Endothelial cell (in vitro differentiated cells): ENCODE measurements at regions not wholly inside any gene's neighbourhood (a gene's known extent, or its start where the extent isn't known, plus 50 kb on each side); places are given as distances from the start of the nearest gene placed in this dataset.

Experiments used
- DNase-seq: peaks from one replicate; pipeline ENCODE4 v3.0.0; 2021; ENCODE audit warnings: low spot score
- H3K27ac Mint-ChIP-seq: one replicate; pipeline ENCODE4 v1.8.0; 2021; ENCODE audit warnings: mixed read lengths, inconsistent platforms; ENCODE audit not compliant: unreplicated experiment
- H3K27me3 Mint-ChIP-seq: one replicate; pipeline ENCODE4 v1.8.0; 2021; ENCODE audit warnings: mild to moderate bottlenecking, moderate library complexity, mixed read lengths, inconsistent platforms; ENCODE audit not compliant: unreplicated experiment
- H3K36me3 Mint-ChIP-seq: one replicate; pipeline ENCODE4 v1.8.0; 2021; ENCODE audit warnings: mild to moderate bottlenecking, low read depth, mixed read lengths, inconsistent platforms; ENCODE audit not compliant: unreplicated experiment
- H3K4me1 Mint-ChIP-seq: one replicate; pipeline ENCODE4 v1.8.0; 2021; ENCODE audit warnings: mild to moderate bottlenecking, mixed read lengths, inconsistent platforms; ENCODE audit not compliant: unreplicated experiment
- H3K4me3 Mint-ChIP-seq: one replicate; pipeline ENCODE4 v1.8.0; 2021; ENCODE audit warnings: mild to moderate bottlenecking, mixed read lengths, inconsistent platforms; ENCODE audit not compliant: unreplicated experiment
- H3K9me3 Mint-ChIP-seq: one replicate; pipeline ENCODE4 v1.8.0; 2021; ENCODE audit warnings: mixed read lengths, inconsistent platforms; ENCODE audit not compliant: unreplicated experiment
- CTCF ChIP-seq: fragments of 200-600 bp; sonication (generic); IDR thresholded peaks from one replicate; pipeline ENCODE4 v1.5.0; 2021; ENCODE audit warnings: antibody characterized with exemption; ENCODE audit not compliant: unreplicated experiment

- no peaks in the 10 kb centered on the region for H3K36me3 Mint-ChIP-seq
- no peak for DNase-seq
- H3K4me1 Mint-ChIP-seq, result peaks cover 4% of the 10 kb centered on the region
- no peak overlapping the region for H3K27ac Mint-ChIP-seq
- no peak overlapping the region for H3K4me3 Mint-ChIP-seq
- no peaks in the 10 kb centered on the region for H3K9me3 Mint-ChIP-seq
- no peaks in the 10 kb centered on the region for H3K27me3 Mint-ChIP-seq
- TF ChIP-seq CTCF, result no peak
Measured at GRCh38 chr15:87602371-87602770, 654.2 kb downstream of the NTRK3 start.

- DNase-seq, result no peak
- no peak for TF ChIP-seq CTCF
- Mint-ChIP-seq H3K36me3 (no peaks in the 10 kb centered on the region), H3K4me3 (no peak overlapping the region), H3K9me3 (no peaks in the 10 kb centered on the region), H3K27me3 (no peaks in the 10 kb centered on the region), H3K4me1 (peaks cover 4% of the 10 kb centered on the region), H3K27ac (no peak overlapping the region)
Measured at GRCh38 chr15:87599616-87600015, 656.9 kb downstream of the NTRK3 start.

GRCh38 chr15:87597346-87598052 is 659.0 kb downstream of the NTRK3 start:
- Mint-ChIP-seq H3K27ac (no peak overlapping the region), H3K4me3 (no peak overlapping the region), H3K4me1 (peaks cover 4% of the 10 kb centered on the region), H3K36me3 (no peaks in the 10 kb centered on the region), H3K27me3 (no peaks in the 10 kb centered on the region), H3K9me3 (no peaks in the 10 kb centered on the region)
- no peak for TF ChIP-seq CTCF
- DNase-seq, result no peak

- no peak overlapping the region for H3K4me3 Mint-ChIP-seq
- H3K27me3 Mint-ChIP-seq, result no peaks in the 10 kb centered on the region
- peak; percentile 12 for TF ChIP-seq CTCF
- DNase-seq, result no peak
- no peaks in the 10 kb centered on the region for H3K9me3 Mint-ChIP-seq
- H3K36me3 Mint-ChIP-seq, result no peaks in the 10 kb centered on the region
- peaks cover 13% of the 10 kb centered on the region for H3K4me1 Mint-ChIP-seq
- no peak overlapping the region for H3K27ac Mint-ChIP-seq
Measured at GRCh38 chr15:87591582-87591981, 665.0 kb downstream of the NTRK3 start.

- H3K4me1 Mint-ChIP-seq, result peaks cover 13% of the 10 kb centered on the region
- H3K27ac Mint-ChIP-seq, result no peak overlapping the region
- DNase-seq, result no peak
- no peaks in the 10 kb centered on the region for H3K27me3 Mint-ChIP-seq
- H3K9me3 Mint-ChIP-seq, result no peaks in the 10 kb centered on the region
- no peak for TF ChIP-seq CTCF
- H3K36me3 Mint-ChIP-seq, result no peaks in the 10 kb centered on the region
- no peak overlapping the region for H3K4me3 Mint-ChIP-seq
Measured at GRCh38 chr15:87591042-87591441, 665.5 kb downstream of the NTRK3 start.
